CD4-positive, alpha-beta memory T cell (primary cell): ENCODE measurements at regions not wholly inside any gene's neighbourhood (a gene's known extent, or its start where the extent isn't known, plus 50 kb on each side); places are given as distances from the start of the nearest gene placed in this dataset.

Source experiments
- CTCF ChIA-PET: fragments of 350-600 bp; sonication (Branson Sonifier 250); formaldehyde crosslinking; loops from one replicate; lab custom pipeline; 2021; ENCODE audit warnings: inconsistent platforms; ENCODE audit not compliant: partially characterized antibody; lab: Charles Lee
- POLR2A ChIA-PET: fragments of 350-600 bp; sonication (Branson Sonifier 250); formaldehyde crosslinking; loops from one replicate; lab custom pipeline; 2021; ENCODE audit not compliant: partially characterized antibody; lab: Charles Lee
- DNase-seq, 5 donors: peaks; one replicate each; pipeline versions ENCODE4 v3.0.0 to v3.0.0-alpha.2; 2020 to 2022; ENCODE audit warnings: mixed read lengths in 1 of 5
- H3K27ac ChIP-seq: one replicate; pipeline ENCODE4 v1.7.0; 2013; ENCODE audit warnings: low read depth, low read length
- H3K27me3 ChIP-seq: 2 replicates; pipeline ENCODE4 v1.7.0; 2013; ENCODE audit warnings: mild to moderate bottlenecking, low read length, moderate library complexity; ENCODE audit not compliant: insufficient read depth
- H3K36me3 ChIP-seq: 2 replicates; pipeline ENCODE4 v1.7.0; 2013; ENCODE audit warnings: mild to moderate bottlenecking, low read length, moderate library complexity; ENCODE audit not compliant: insufficient read depth
- H3K4me1 ChIP-seq: 2 replicates; pipeline ENCODE4 v1.7.0; 2013; ENCODE audit warnings: mild to moderate bottlenecking, low read length, moderate library complexity; ENCODE audit not compliant: insufficient read depth
- H3K4me3 ChIP-seq, 2 donors: one replicate each; pipeline ENCODE4 v1.7.0; 2013; ENCODE audit warnings: low read length in 2 of 2, mild to moderate bottlenecking in 1 of 2
- H3K9me3 ChIP-seq, 2 donors: one replicate each; pipeline ENCODE4 v1.7.0; 2013; ENCODE audit warnings: low read length in 2 of 2, control low read depth in 1 of 2; ENCODE audit not compliant: control insufficient read depth in 1 of 2
- H3K27ac Mint-ChIP-seq, 7 donors: one replicate each; pipeline ENCODE4 v1.8.0; 2020 to 2021; ENCODE audit warnings: mixed read lengths in 7 of 7, mild to moderate bottlenecking in 6 of 7, inconsistent platforms in 3 of 7, moderate library complexity in 3 of 7
- H3K27me3 Mint-ChIP-seq, 2 donors: one replicate each; pipeline ENCODE4 v1.8.0; 2020 to 2021; ENCODE audit warnings: mixed read lengths in 2 of 2
- H3K36me3 Mint-ChIP-seq, 2 donors: one replicate each; pipeline ENCODE4 v1.8.0; 2020 to 2021; ENCODE audit warnings: mixed read lengths in 2 of 2, inconsistent platforms in 1 of 2, mild to moderate bottlenecking in 1 of 2
- H3K4me1 Mint-ChIP-seq, 4 donors: one replicate each; pipeline ENCODE4 v1.8.0; 2020 to 2021; ENCODE audit warnings: mixed read lengths in 4 of 4, mild to moderate bottlenecking in 1 of 4
- H3K4me3 Mint-ChIP-seq, 8 donors: one replicate each; pipeline ENCODE4 v1.8.0; 2020 to 2021; ENCODE audit warnings: mixed read lengths in 8 of 8, mild to moderate bottlenecking in 7 of 8, moderate library complexity in 6 of 8, inconsistent platforms in 3 of 8
- H3K9me3 Mint-ChIP-seq, 8 donors: one replicate each; pipeline ENCODE4 v1.8.0; 2020 to 2021; ENCODE audit warnings: mixed read lengths in 8 of 8, mild to moderate bottlenecking in 5 of 8, inconsistent platforms in 3 of 8, moderate library complexity in 1 of 8
- intact Hi-C: fragments of 100-400 bp; cut with micrococcal nuclease; formaldehyde crosslinking; loops from one replicate; pipeline ENCODE4 v1.15.1; 2023

GRCh38 chr7:131095346-131095745 is 232.3 kb upstream of the MKLN1 start:
- peaks cover 99% of the 10 kb centered on the region for H3K4me1 ChIP-seq
- POLR2A ChIA-PET = interaction anchor here (1.5 to 3.8 kb wide), 2 partner anchors 10 to 12 kb away, joined by 4 to 22 read pairs; no protein-coding TSS in a partner anchor

GRCh38 chr7:131096267-131096927 is 231.3 kb upstream of the MKLN1 start:
- intact Hi-C loops = no loop called here
- Mint-ChIP-seq H3K27ac (peak overlapping the region in 4 of 7 donors; percentile 0 to 90 (median 50)), H3K27me3 (no peaks in the 10 kb centered on the region), H3K36me3 (peaks cover 35 to 82% of the 10 kb centered on the region in 2 donors), H3K4me3 (peak overlapping the region in 6 of 8 donors; percentile 4 to 74 (median 24)), H3K4me1 (peaks cover 64 to 99% (median 84%) of the 10 kb centered on the region in 4 donors), H3K9me3 (peaks cover 0 to 39% (median 0%) of the 10 kb centered on the region in 8 donors)
- Histone ChIP-seq H3K9me3 (no peaks in the 10 kb centered on the region), H3K27me3 (no peaks in the 10 kb centered on the region), H3K4me1 (peaks cover 99% of the 10 kb centered on the region), H3K36me3 (peaks cover 5% of the 10 kb centered on the region), H3K27ac (no peak overlapping the region), H3K4me3 (no peak overlapping the region)
- peak in 4 of 5 donors; percentile 8 to 27 (median 16) for DNase-seq
- ChIA-PET POLR2A (interaction anchor here (1.5 to 3.8 kb wide), 3 partner anchors 8 to 11 kb away, joined by 4 to 22 read pairs (median 5); no protein-coding TSS in a partner anchor), CTCF (interaction anchor here (0.9 to 2.3 kb wide), 5 partner anchors 8 to 232 kb away, joined by 3 to 8 read pairs (median 3); partner anchors contain the start of gene MKLN1)

More at GRCh38 chr7:131095346-131095745, 232.3 kb upstream of the MKLN1 start:
- H3K9me3 Mint-ChIP-seq = peaks cover 0 to 40% (median 0%) of the 10 kb centered on the region in 8 donors
- Histone ChIP-seq H3K27me3 (no peaks in the 10 kb centered on the region), H3K4me3 (no peak overlapping the region), H3K27ac (no peak overlapping the region), H3K9me3 (no peaks in the 10 kb centered on the region), H3K36me3 (peaks cover 5% of the 10 kb centered on the region)
- peak overlapping the region in 5 of 7 donors; percentile 36 to 90 (median 59) for H3K27ac Mint-ChIP-seq
- intact Hi-C loops = no loop called here
- H3K36me3 Mint-ChIP-seq = peaks cover 42 to 83% of the 10 kb centered on the region in 2 donors
- CTCF ChIA-PET = interaction anchor here (0.7 kb wide), 1 partner anchor 243 kb away, joined by 3 read pairs; no protein-coding TSS in a partner anchor
- no peaks in the 10 kb centered on the region for H3K27me3 Mint-ChIP-seq
- peak in 3 of 5 donors; percentile 8 to 32 (median 17) for DNase-seq
- H3K4me1 Mint-ChIP-seq = peaks cover 65 to 100% (median 84%) of the 10 kb centered on the region in 4 donors
- H3K4me3 Mint-ChIP-seq = peak overlapping the region in 7 of 8 donors; percentile 3 to 58 (median 43)

GRCh38 chr7:131097662-131098376 is 229.9 kb upstream of the MKLN1 start:
- H3K4me1 ChIP-seq = peaks cover 99% of the 10 kb centered on the region
- H3K27me3 ChIP-seq = no peaks in the 10 kb centered on the region
- peaks cover 63 to 99% (median 84%) of the 10 kb centered on the region in 4 donors for H3K4me1 Mint-ChIP-seq
- peak overlapping the region; percentile 58 to 93 (median 90) for H3K27ac Mint-ChIP-seq
- H3K4me3 Mint-ChIP-seq = peak overlapping the region in 7 of 8 donors; percentile 51 to 79 (median 58)
- peaks cover 5% of the 10 kb centered on the region for H3K36me3 ChIP-seq
- peak in 4 of 5 donors; percentile 8 to 25 (median 21) for DNase-seq
- H3K9me3 ChIP-seq = no peaks in the 10 kb centered on the region
- H3K4me3 ChIP-seq = no peak overlapping the region
- intact Hi-C loops = no loop called here
- CTCF ChIA-PET = interaction anchor here (0.8 to 2.3 kb wide), 4 partner anchors 11 to 205 kb away, joined by 3 to 8 read pairs (median 4); no protein-coding TSS in a partner anchor
- H3K36me3 Mint-ChIP-seq = peaks cover 42 to 83% of the 10 kb centered on the region in 2 donors
- POLR2A ChIA-PET = interaction anchor here (1.5 to 3.8 kb wide), 3 partner anchors 9 to 12 kb away, joined by 5 to 22 read pairs (median 7); no protein-coding TSS in a partner anchor
- no peaks in the 10 kb centered on the region for H3K27me3 Mint-ChIP-seq
- no peak overlapping the region for H3K27ac ChIP-seq
- peaks cover 0 to 27% (median 0%) of the 10 kb centered on the region in 8 donors for H3K9me3 Mint-ChIP-seq

- H3K4me3 ChIP-seq = no peak overlapping the region
- peaks cover 0 to 27% (median 0%) of the 10 kb centered on the region in 8 donors for H3K9me3 Mint-ChIP-seq
- H3K27ac Mint-ChIP-seq = peak overlapping the region; percentile 43 to 90 (median 82)
- no peak overlapping the region for H3K27ac ChIP-seq
- H3K36me3 ChIP-seq = peaks cover 5% of the 10 kb centered on the region
- peak in 2 of 5 donors; percentile 8 to 10 for DNase-seq
- CTCF ChIA-PET = no interaction called here
- no peaks in the 10 kb centered on the region for H3K27me3 Mint-ChIP-seq
- H3K9me3 ChIP-seq = no peaks in the 10 kb centered on the region
- H3K4me1 ChIP-seq = peaks cover 99% of the 10 kb centered on the region
- intact Hi-C loops = no loop called here
- H3K4me1 Mint-ChIP-seq = peaks cover 67 to 99% (median 86%) of the 10 kb centered on the region in 4 donors
- H3K36me3 Mint-ChIP-seq = peaks cover 44 to 83% of the 10 kb centered on the region in 2 donors
- POLR2A ChIA-PET = interaction anchor here (3.2 kb wide), 1 partner anchor 12 kb away, joined by 12 read pairs; no protein-coding TSS in a partner anchor
- H3K27me3 ChIP-seq = no peaks in the 10 kb centered on the region
- H3K4me3 Mint-ChIP-seq = peak overlapping the region; percentile 24 to 79 (median 58)
Measured at GRCh38 chr7:131098527-131098926, 229.1 kb upstream of the MKLN1 start.

GRCh38 chr7:131100357-131101054 is 227.2 kb upstream of the MKLN1 start:
- H3K27me3 ChIP-seq = no peaks in the 10 kb centered on the region
- Mint-ChIP-seq H3K4me3 (peak overlapping the region; percentile 59 to 85 (median 73)), H3K27ac (peak overlapping the region; percentile 86 to 94 (median 93)), H3K9me3 (peaks cover 0 to 10% (median 0%) of the 10 kb centered on the region in 8 donors), H3K27me3 (no peaks in the 10 kb centered on the region), H3K36me3 (peaks cover 45 to 84% of the 10 kb centered on the region in 2 donors), H3K4me1 (peaks cover 78 to 100% (median 90%) of the 10 kb centered on the region in 4 donors)
- peaks cover 100% of the 10 kb centered on the region for H3K4me1 ChIP-seq
- peak overlapping the region; percentile 47 for H3K27ac ChIP-seq
- peaks cover 5% of the 10 kb centered on the region for H3K36me3 ChIP-seq
- intact Hi-C loops = loop anchor here (10.0 kb wide), 1 partner anchor 46 kb away; no protein-coding TSS in a partner anchor
- ChIA-PET POLR2A (interaction anchor here (3.2 kb wide), 1 partner anchor 10 kb away, joined by 12 read pairs; no protein-coding TSS in a partner anchor), CTCF (no interaction called here)
- DNase-seq = peak; percentile 67 to 81 (median 75)
- H3K9me3 ChIP-seq = no peaks in the 10 kb centered on the region
- H3K4me3 ChIP-seq = peak overlapping the region in 1 of 2 donors; percentile 12

- no peak overlapping the region for H3K4me3 ChIP-seq
Measured at GRCh38 chr7:131103997-131104396, 223.7 kb upstream of the MKLN1 start.

More at GRCh38 chr7:131103997-131104396, 223.7 kb upstream of the MKLN1 start:
- Histone ChIP-seq H3K27me3 (no peaks in the 10 kb centered on the region), H3K9me3 (no peaks in the 10 kb centered on the region), H3K4me1 (peaks cover 69% of the 10 kb centered on the region), H3K36me3 (peaks cover 3% of the 10 kb centered on the region), H3K27ac (peak overlapping the region; percentile 8)
- POLR2A ChIA-PET = interaction anchor here (0.9 to 9.5 kb wide), 9 partner anchors 18 to 224 kb away, joined by 3 to 176 read pairs (median 4); partner anchors contain the start of gene MKLN1
- Mint-ChIP-seq H3K27me3 (peaks cover 0 to 1% of the 10 kb centered on the region in 2 donors), H3K9me3 (peaks cover 0 to 11% (median 0%) of the 10 kb centered on the region in 8 donors), H3K36me3 (peaks cover 30 to 76% of the 10 kb centered on the region in 2 donors), H3K4me1 (peaks cover 52 to 90% (median 64%) of the 10 kb centered on the region in 4 donors), H3K27ac (peak overlapping the region; percentile 33 to 94 (median 90)), H3K4me3 (peak overlapping the region; percentile 82 to 90 (median 88))
- DNase-seq = peak in 4 of 5 donors; percentile 16 to 34 (median 26)
- CTCF ChIA-PET = interaction anchor here (0.7 to 1.9 kb wide), 5 partner anchors 44 to 244 kb away, joined by 3 to 6 read pairs (median 3); partner anchors contain the start of gene MKLN1
- intact Hi-C loops = loop anchor here (10.0 kb wide), 1 partner anchor 49 kb away; no protein-coding TSS in a partner anchor
